H1 (cell line): ENCODE measurements at regions not wholly inside any gene's neighbourhood (a gene's known extent, or its start where the extent isn't known, plus 50 kb on each side); places are given as distances from the start of the nearest gene placed in this dataset.

ENCODE experiments used
- CTCF ChIA-PET: fragments of 300-600 bp; sonication (Branson Sonifier 250); formaldehyde crosslinking; loops from one replicate; lab custom pipeline; 2021; ENCODE audit not compliant: partially characterized antibody; lab: Charles Lee
- POLR2A ChIA-PET: fragments of 300-600 bp; sonication (Branson Sonifier 250); formaldehyde crosslinking; loops from one replicate; lab custom pipeline; 2021; ENCODE audit warnings: inconsistent platforms; ENCODE audit not compliant: partially characterized antibody; lab: Charles Lee
- DNase-seq, 2 experiments: peaks; one replicate each; pipeline versions ENCODE4 v3.0.0 to v3.0.0-alpha.2; 2010 to 2022; ENCODE audit warnings: low spot score in 2 of 2, low read depth in 1 of 2, mixed read lengths in 1 of 2
- FAIRE-seq: peaks from 2 replicates; lab custom pipeline; 2011; peaks lifted over from hg19 to GRCh38; lab: Jason Lieb, UNC
- H2AFZ ChIP-seq: 2 replicates; pipeline ENCODE4 v1.8.1; 2012; ENCODE audit warnings: low read length, inconsistent platforms
- H2AK5ac ChIP-seq: 2 replicates; pipeline ENCODE4 v1.6.1; 2013; ENCODE audit warnings: low read depth, low read length
- H2BK120ac ChIP-seq: replicated peaks from 2 replicates; pipeline ENCODE3; 2013; ENCODE audit warnings: low read depth, low read length, inconsistent platforms
- H2BK12ac ChIP-seq: 2 replicates; pipeline ENCODE4 v1.6.1; 2013; ENCODE audit warnings: low read depth, low read length
- H2BK15ac ChIP-seq: 2 replicates; pipeline ENCODE4 v1.6.1; 2013; ENCODE audit warnings: low read length
- H2BK20ac ChIP-seq: 2 replicates; pipeline ENCODE4 v1.6.1; 2013; ENCODE audit warnings: low read length
- H2BK5ac ChIP-seq: 2 replicates; pipeline ENCODE4 v1.6.1; 2013; ENCODE audit warnings: low read depth, low read length
- H3K14ac ChIP-seq: 2 replicates; pipeline ENCODE4 v1.6.1; 2013; ENCODE audit warnings: inconsistent platforms; ENCODE audit not compliant: insufficient read length
- H3K18ac ChIP-seq: 2 replicates; pipeline ENCODE4 v1.6.1; 2013; ENCODE audit warnings: low read length; ENCODE audit errors: extremely low read depth
- H3K23ac ChIP-seq: 2 replicates; pipeline ENCODE4 v1.6.1; 2013; ENCODE audit warnings: inconsistent platforms; ENCODE audit not compliant: insufficient read length
- H3K23me2 ChIP-seq: 2 replicates; pipeline ENCODE4 v1.6.1; 2013; ENCODE audit warnings: low read depth, low read length
- H3K27ac ChIP-seq: 2 replicates; pipeline ENCODE4 v1.6.1; 2011; ENCODE audit warnings: low read depth, low read length, inconsistent platforms
- H3K27me3 ChIP-seq, 4 experiments: replicated peaks in 1 of 4; 1 replicate in 1 of 4; 2 replicates in 3 of 4; pipeline versions ENCODE4 v1.6.1 to v1.8.1; 2011 to 2013; ENCODE audit warnings: low read length in 3 of 4, mild to moderate bottlenecking in 3 of 4, inconsistent platforms in 2 of 4, mixed read lengths in 2 of 4, moderate library complexity in 1 of 4; ENCODE audit not compliant: control insufficient read depth in 3 of 4, insufficient read depth in 3 of 4; ENCODE audit errors: extremely low read depth in 1 of 4
- H3K36me3 ChIP-seq, 4 experiments: 2 replicates each; pipeline versions ENCODE4 v1.6.1 to v1.8.1; 2011 to 2013; ENCODE audit warnings: mild to moderate bottlenecking in 4 of 4, low read length in 3 of 4, moderate library complexity in 2 of 4, control low read depth in 1 of 4, inconsistent platforms in 1 of 4; ENCODE audit not compliant: insufficient read depth in 4 of 4, control insufficient read depth in 2 of 4
- H3K4ac ChIP-seq: replicated peaks from 2 replicates; pipeline ENCODE3; 2013; ENCODE audit warnings: low read length, low read depth, mixed read lengths, inconsistent platforms; ENCODE audit not compliant: insufficient read length
- H3K4me1 ChIP-seq, 4 experiments: replicated peaks in 1 of 4; 1 replicate in 1 of 4; 2 replicates in 3 of 4; pipeline versions ENCODE4 v1.6.1 to v1.8.1; 2011 to 2013; ENCODE audit warnings: low read length in 3 of 4, inconsistent platforms in 2 of 4, mixed read lengths in 1 of 4; ENCODE audit not compliant: insufficient read depth in 4 of 4, control insufficient read depth in 3 of 4
- H3K4me2 ChIP-seq, 2 experiments: 2 replicates each; pipeline versions ENCODE4 v1.6.1 to v1.8.1; 2011 to 2013; ENCODE audit warnings: low read depth in 2 of 2, low read length in 2 of 2, control low read depth in 1 of 2, inconsistent platforms in 1 of 2, mild to moderate bottlenecking in 1 of 2; ENCODE audit not compliant: insufficient read depth in 1 of 2
- H3K4me3 ChIP-seq, 4 experiments: fragments of 200-600, 300-600 bp in 1 of 4; sonication (generic), shearing (Covaris generic), sonication (Bioruptor Twin) in 1 of 4; 2 replicates each; pipeline versions ENCODE4 v1.5.1 to v1.8.1; 2011 to 2016; ENCODE audit warnings: low read length in 4 of 4, low read depth in 3 of 4, control low read depth in 2 of 4, inconsistent platforms in 2 of 4, mild to moderate bottlenecking in 2 of 4, mixed read lengths in 1 of 4, moderate library complexity in 1 of 4; ENCODE audit not compliant: insufficient read depth in 2 of 4; ENCODE audit errors: extremely low read depth in 1 of 4
- H3K56ac ChIP-seq: replicated peaks from 2 replicates; pipeline ENCODE3; 2013; ENCODE audit warnings: low read depth, mild to moderate bottlenecking, mixed read lengths, low read length, inconsistent platforms; ENCODE audit not compliant: insufficient read length
- H3K79me1 ChIP-seq: 2 replicates; pipeline ENCODE4 v1.6.1; 2013; ENCODE audit warnings: low read depth, low read length, control low read depth
- H3K79me2 ChIP-seq, 2 experiments: 2 replicates each; pipeline versions ENCODE4 v1.6.1 to v1.8.1; 2012 to 2013; ENCODE audit warnings: low read length in 2 of 2, mild to moderate bottlenecking in 2 of 2, inconsistent platforms in 1 of 2; ENCODE audit not compliant: insufficient read depth in 2 of 2, control insufficient read depth in 1 of 2
- H3K9ac ChIP-seq, 4 experiments: replicated peaks in 1 of 4; 1 replicate in 1 of 4; 2 replicates in 3 of 4; pipeline versions ENCODE4 v1.6.1 to v1.8.1; 2011 to 2013; ENCODE audit warnings: low read depth in 3 of 4, low read length in 3 of 4, control low read depth in 2 of 4, mild to moderate bottlenecking in 2 of 4, moderate library complexity in 2 of 4, inconsistent platforms in 1 of 4; ENCODE audit errors: extremely low read depth in 1 of 4
- H3K9me3 ChIP-seq, 2 experiments: 2 replicates each; pipeline versions ENCODE4 v1.6.1 to v1.8.1; 2012 to 2013; ENCODE audit warnings: mild to moderate bottlenecking in 2 of 2, moderate library complexity in 2 of 2, control low read depth in 1 of 2, inconsistent platforms in 1 of 2, low read depth in 1 of 2, low read length in 1 of 2, mixed read lengths in 1 of 2; ENCODE audit not compliant: insufficient read depth in 2 of 2
- H4K20me1 ChIP-seq, 2 experiments: replicated peaks in 1 of 2; 2 replicates each; pipeline versions ENCODE3 to v1.8.1; 2011 to 2013; ENCODE audit warnings: inconsistent platforms in 2 of 2, low read length in 2 of 2, mild to moderate bottlenecking in 1 of 2; ENCODE audit not compliant: insufficient read depth in 2 of 2, control insufficient read depth in 1 of 2
- H4K5ac ChIP-seq: 2 replicates; pipeline ENCODE4 v1.6.1; 2013; ENCODE audit warnings: low read length, low read depth, mixed read lengths, inconsistent platforms; ENCODE audit not compliant: insufficient read length
- H4K8ac ChIP-seq: 2 replicates; pipeline ENCODE4 v1.8.0; 2013; ENCODE audit warnings: mild to moderate bottlenecking, moderate library complexity, low read length, inconsistent platforms; ENCODE audit not compliant: insufficient read depth; ENCODE audit errors: extremely low read depth
- H4K91ac ChIP-seq: replicated peaks from 2 replicates; pipeline ENCODE3; 2013; ENCODE audit warnings: low read length, mixed read lengths, inconsistent platforms; ENCODE audit not compliant: insufficient read length
- CBX8 ChIP-seq: fragments of 300-800, 300-1000 bp; sonication (generic); IDR thresholded peaks from 2 replicates; pipeline ENCODE4 v1.7.1; 2016; ENCODE audit warnings: low read depth, low read length, borderline replicate concordance
- CREB1 ChIP-seq: IDR thresholded peaks from 2 replicates; pipeline ENCODE4 v1.6.1; 2012; ENCODE audit warnings: inconsistent platforms
- EGR1 ChIP-seq: IDR thresholded peaks from 2 replicates; pipeline ENCODE4 v1.6.1; 2011; ENCODE audit warnings: low read depth, low read length, borderline replicate concordance
- EZH2 ChIP-seq: fragments of 200-600 bp; sonication (generic); IDR thresholded peaks from 2 replicates; pipeline ENCODE4 v1.7.1; 2012; ENCODE audit warnings: low read depth, mild to moderate bottlenecking, moderate library complexity, low read length, inconsistent platforms; ENCODE audit not compliant: severe bottlenecking
- MAFK ChIP-seq: IDR thresholded peaks from 2 replicates; pipeline ENCODE4 v1.6.1; 2012; ENCODE audit warnings: low read depth, mild to moderate bottlenecking, improper control_type of control experiment, low read length
- RAD21 ChIP-seq, 2 experiments: IDR thresholded peaks in 1 of 2; conservative IDR thresholded peaks in 1 of 2; 2 replicates each; pipeline ENCODE4 v1.6.1; 2011; ENCODE audit warnings: low read depth in 2 of 2, low read length in 2 of 2, improper control_type of control experiment in 1 of 2, inconsistent platforms in 1 of 2, mild to moderate bottlenecking in 1 of 2, moderate library complexity in 1 of 2
- RFX5 ChIP-seq: IDR thresholded peaks from 2 replicates; pipeline ENCODE4 v1.6.1; 2011; ENCODE audit warnings: low read depth, low read length, improper control_type of control experiment, borderline replicate concordance
- RNF2 ChIP-seq: fragments of 200-900, 300-1000 bp; sonication (generic); IDR thresholded peaks from 2 replicates; pipeline ENCODE4 v1.7.1; 2016; ENCODE audit warnings: borderline replicate concordance, low read depth, mild to moderate bottlenecking, antibody characterized with exemption, low read length; ENCODE audit not compliant: poor library complexity, severe bottlenecking; ENCODE audit errors: missing control alignments
- SAP30 ChIP-seq: fragments of 300-600 bp; sonication (generic); IDR thresholded peaks from 2 replicates; pipeline ENCODE4 v1.7.1; 2012; ENCODE audit warnings: low read length, moderate library complexity, mild to moderate bottlenecking, inconsistent platforms; ENCODE audit not compliant: insufficient read depth, insufficient replicate concordance
- SP2 ChIP-seq: IDR thresholded peaks from 2 replicates; pipeline ENCODE4 v1.6.1; 2012; ENCODE audit warnings: mild to moderate bottlenecking, low read length, inconsistent platforms
- TAF1 ChIP-seq: IDR thresholded peaks from 2 replicates; pipeline ENCODE4 v1.6.1; 2011; ENCODE audit warnings: mild to moderate bottlenecking, low read depth, low read length
- TCF12 ChIP-seq: IDR thresholded peaks from 2 replicates; pipeline ENCODE4 v1.6.1; 2011; ENCODE audit warnings: low read depth, mild to moderate bottlenecking, low read length
- WGBS, 2 experiments: shearing (Covaris generic) in 1 of 2; methylation state at CpG; one replicate each; pipeline versions ENCODE4 v1.1.6 to v1.1.7; 2013 to 2015; ENCODE audit warnings: low lambda C conversion rate in 2 of 2, mixed read lengths in 2 of 2, inconsistent platforms in 1 of 2, low coverage in 1 of 2, missing lambda C conversion rate in 1 of 2; ENCODE audit not compliant: insufficient replicate concordance in 2 of 2, insufficient coverage in 1 of 2, insufficient read length in 1 of 2; ENCODE audit errors: extremely low coverage in 1 of 2, missing lambda C conversion rate in 1 of 2; 5-methylcytosine and 5-hydroxymethylcytosine counted together
- TF ChIP-seq, protein P1 (sequence below): IDR thresholded peaks from 2 replicates; pipeline ENCODE4 v1.6.1; 2012; ENCODE audit warnings: inconsistent platforms
- TF ChIP-seq, protein P2 (sequence below): IDR thresholded peaks from 2 replicates; pipeline ENCODE4 v1.6.1; 2012; ENCODE audit warnings: inconsistent platforms

- Histone ChIP-seq H2BK5ac (no peak overlapping the region), H3K23me2 (no peaks in the 10 kb centered on the region), H3K14ac (no peak overlapping the region), H3K9ac (no peak overlapping the region), H3K79me2 (no peaks in the 10 kb centered on the region), H2BK15ac (no peak overlapping the region), H3K4me1 (no peaks in the 10 kb centered on the region; a peak in 1 of 7 replicates), H3K36me3 (no peaks in the 10 kb centered on the region), H3K4me3 (no peak overlapping the region), H3K18ac (no peak overlapping the region), H3K79me1 (no peaks in the 10 kb centered on the region), H2AK5ac (no peak overlapping the region), H4K20me1 (no peaks in the 10 kb centered on the region), H3K9me3 (no peaks in the 10 kb centered on the region), H2BK120ac (no peak overlapping the region), H3K56ac (no peak overlapping the region), H2BK20ac (no peak overlapping the region), H2AFZ (no peak overlapping the region; the same call in 1 of the 2 replicates), H3K27me3 (no peaks in the 10 kb centered on the region), H3K4ac (no peak overlapping the region), H4K8ac (no peak overlapping the region), H4K91ac (no peak overlapping the region), H3K27ac (no peak overlapping the region), H2BK12ac (no peak overlapping the region), H4K5ac (no peak overlapping the region), H3K4me2 (no peak overlapping the region), H3K23ac (no peak overlapping the region)
- FAIRE-seq, result no peak
- no peak for DNase-seq
- ChIA-PET CTCF (interaction anchor here (0.6 kb wide), 1 partner anchor 409 kb away, joined by 3 read pairs; no protein-coding TSS in a partner anchor), POLR2A (no interaction called here)
- WGBS, 2 experiments, result 99% methylated on average over 8 of the region's 8 CpGs; no CpG with 5 or more reads in 1 of the 2 experiments
- TF ChIP-seq EZH2 (no peak), CREB1 (no peak), TCF12 (no peak), TAF1 (no peak), RNF2 (no peak), EGR1 (no peak), RFX5 (no peak), MAFK (no peak), SAP30 (no peak), RAD21 (IDR thresholded peaks at IDR 0.05 in 1 of 2, conservative IDR thresholded peaks at IDR 0.05 in 1 of 2; ENCODE audit: low read depth in 2 of 2, low read length in 2 of 2) (no peak), SP2 (no peak), CBX8 (no peak)
- TF ChIP-seq, protein P1, sequence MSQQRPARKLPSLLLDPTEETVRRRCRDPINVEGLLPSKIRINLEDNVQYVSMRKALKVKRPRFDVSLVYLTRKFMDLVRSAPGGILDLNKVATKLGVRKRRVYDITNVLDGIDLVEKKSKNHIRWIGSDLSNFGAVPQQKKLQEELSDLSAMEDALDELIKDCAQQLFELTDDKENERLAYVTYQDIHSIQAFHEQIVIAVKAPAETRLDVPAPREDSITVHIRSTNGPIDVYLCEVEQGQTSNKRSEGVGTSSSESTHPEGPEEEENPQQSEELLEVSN, result no peak
- TF ChIP-seq, protein P2, sequence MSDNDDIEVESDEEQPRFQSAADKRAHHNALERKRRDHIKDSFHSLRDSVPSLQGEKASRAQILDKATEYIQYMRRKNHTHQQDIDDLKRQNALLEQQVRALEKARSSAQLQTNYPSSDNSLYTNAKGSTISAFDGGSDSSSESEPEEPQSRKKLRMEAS, result no peak
Observed at GRCh38 chr6:167394339-167394738, 69.5 kb downstream of the TTLL2 start.
